ENCODE measurements at regions not wholly inside any gene's neighbourhood (a gene's known extent, or its start where the extent isn't known, plus 50 kb on each side); places are given as distances from the start of the nearest gene placed in this dataset.
"Not testable (repeated sequence)": the region's sequence is repeated elsewhere in the genome, so short reads cannot be mapped to it uniquely, and the experiment has no call there.

GRCh38 chrX:25442499-25442898 lies 426.7 kb upstream of the ARX start:
- TF ChIP-seq, protein P1, sequence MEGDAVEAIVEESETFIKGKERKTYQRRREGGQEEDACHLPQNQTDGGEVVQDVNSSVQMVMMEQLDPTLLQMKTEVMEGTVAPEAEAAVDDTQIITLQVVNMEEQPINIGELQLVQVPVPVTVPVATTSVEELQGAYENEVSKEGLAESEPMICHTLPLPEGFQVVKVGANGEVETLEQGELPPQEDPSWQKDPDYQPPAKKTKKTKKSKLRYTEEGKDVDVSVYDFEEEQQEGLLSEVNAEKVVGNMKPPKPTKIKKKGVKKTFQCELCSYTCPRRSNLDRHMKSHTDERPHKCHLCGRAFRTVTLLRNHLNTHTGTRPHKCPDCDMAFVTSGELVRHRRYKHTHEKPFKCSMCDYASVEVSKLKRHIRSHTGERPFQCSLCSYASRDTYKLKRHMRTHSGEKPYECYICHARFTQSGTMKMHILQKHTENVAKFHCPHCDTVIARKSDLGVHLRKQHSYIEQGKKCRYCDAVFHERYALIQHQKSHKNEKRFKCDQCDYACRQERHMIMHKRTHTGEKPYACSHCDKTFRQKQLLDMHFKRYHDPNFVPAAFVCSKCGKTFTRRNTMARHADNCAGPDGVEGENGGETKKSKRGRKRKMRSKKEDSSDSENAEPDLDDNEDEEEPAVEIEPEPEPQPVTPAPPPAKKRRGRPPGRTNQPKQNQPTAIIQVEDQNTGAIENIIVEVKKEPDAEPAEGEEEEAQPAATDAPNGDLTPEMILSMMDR (IDR thresholded peaks at IDR 0.05; ENCODE audit: poor library complexity, severe bottlenecking) = no peak
- DNase-seq (ENCODE audit: low spot score) (no peak), ATAC-seq (ENCODE audit: low read depth) (no peak)
- Histone ChIP-seq H3K27me3 (ENCODE audit: insufficient read depth, poor library complexity, severe bottlenecking) (no peaks in the 10 kb centered on the region), H3K36me3 (ENCODE audit: low read depth) (no peaks in the 10 kb centered on the region), H3K9me3 (ENCODE audit: severe bottlenecking) (no peaks in the 10 kb centered on the region), H3K4me3 (ENCODE audit: severe bottlenecking) (no peak overlapping the region), H3K27ac (ENCODE audit: poor library complexity, severe bottlenecking) (no peak overlapping the region), H3K4me1 (ENCODE audit: insufficient read depth, poor library complexity, severe bottlenecking) (no peaks in the 10 kb centered on the region)

- Histone ChIP-seq H3K9me3 (ENCODE audit: severe bottlenecking) (no peaks in the 10 kb centered on the region), H3K27ac (ENCODE audit: poor library complexity, severe bottlenecking) (no peak overlapping the region), H3K27me3 (ENCODE audit: insufficient read depth, poor library complexity, severe bottlenecking) (no peaks in the 10 kb centered on the region), H3K4me3 (ENCODE audit: severe bottlenecking) (no peak overlapping the region), H3K36me3 (ENCODE audit: low read depth) (no peaks in the 10 kb centered on the region), H3K4me1 (ENCODE audit: insufficient read depth, poor library complexity, severe bottlenecking) (no peaks in the 10 kb centered on the region)
- DNase-seq (ENCODE audit: low spot score) (no peak), ATAC-seq (ENCODE audit: low read depth) (no peak)
- TF ChIP-seq, protein P1 (IDR thresholded peaks at IDR 0.05; ENCODE audit: poor library complexity, severe bottlenecking) = no peak
These were observed 417.5 kb upstream of the ARX start for GRCh38 chrX:25433307-25433706.

DNA sequence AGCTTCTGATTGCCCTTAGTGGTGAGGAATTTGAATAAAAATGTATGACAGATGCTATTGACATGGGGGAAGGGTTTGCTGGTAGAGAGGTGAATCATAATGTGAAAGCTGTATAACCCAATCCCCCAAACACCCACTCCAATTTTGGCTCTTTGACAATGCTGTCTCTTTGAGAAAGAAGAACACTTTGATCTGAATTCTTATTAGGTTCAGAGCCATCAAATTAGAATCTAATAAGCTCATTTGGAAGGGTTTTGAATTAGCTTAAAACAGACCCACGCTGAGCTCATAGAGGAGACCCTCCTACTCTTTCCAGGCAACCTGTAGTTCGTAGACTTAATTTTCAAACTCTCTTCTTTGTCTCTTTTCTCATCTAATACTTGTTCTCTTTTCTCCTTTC lies 416.6 kb upstream of the ARX start:
- ATAC-seq (ENCODE audit: low read depth) = no peak
- Histone ChIP-seq H3K27ac (ENCODE audit: poor library complexity, severe bottlenecking) (no peak overlapping the region), H3K27me3 (ENCODE audit: insufficient read depth, poor library complexity, severe bottlenecking) (no peaks in the 10 kb centered on the region), H3K4me1 (ENCODE audit: insufficient read depth, poor library complexity, severe bottlenecking) (no peaks in the 10 kb centered on the region), H3K36me3 (ENCODE audit: low read depth) (no peaks in the 10 kb centered on the region), H3K4me3 (ENCODE audit: severe bottlenecking) (no peak overlapping the region), H3K9me3 (ENCODE audit: severe bottlenecking) (no peaks in the 10 kb centered on the region)
- TF ChIP-seq, protein P1 (IDR thresholded peaks at IDR 0.05; ENCODE audit: poor library complexity, severe bottlenecking) = no peak
- no peak for DNase-seq (ENCODE audit: low spot score)

DNA sequence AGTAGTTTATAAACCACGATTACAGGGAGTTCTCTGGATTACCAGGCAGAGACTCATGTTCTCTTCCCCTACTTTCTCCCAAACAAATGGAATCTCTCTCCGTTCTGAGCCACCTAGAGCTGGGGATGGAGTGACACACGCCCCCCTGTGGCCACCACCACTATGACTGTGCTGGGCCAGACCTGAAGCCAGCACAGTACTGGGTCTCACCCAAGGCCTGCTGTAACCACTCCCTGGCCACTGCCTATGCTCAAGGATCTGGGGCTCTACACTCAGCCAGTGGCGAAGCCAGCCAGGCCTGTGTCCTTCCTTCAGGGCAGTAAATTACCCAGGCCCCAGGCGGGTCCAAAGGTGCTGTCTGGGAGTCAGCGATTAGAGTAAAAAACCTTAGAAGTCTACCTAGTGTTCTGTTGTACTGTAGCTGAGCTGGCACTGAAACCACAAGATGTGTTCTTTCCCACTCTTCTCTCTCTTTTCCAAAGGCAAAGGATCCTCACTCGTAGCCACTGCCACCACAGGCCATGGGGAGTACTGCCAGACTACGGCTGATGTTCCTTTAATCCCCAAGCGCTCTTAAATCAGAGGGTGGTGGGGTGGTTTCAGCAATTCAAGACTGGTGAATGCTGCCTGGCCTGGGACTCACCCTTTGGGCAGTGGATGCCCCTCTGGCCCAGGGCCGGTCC lies 412.2 kb upstream of the ARX start:
- no peak for DNase-seq (ENCODE audit: low spot score)
- Histone ChIP-seq H3K4me1 (ENCODE audit: insufficient read depth, poor library complexity, severe bottlenecking) (no peaks in the 10 kb centered on the region), H3K4me3 (ENCODE audit: severe bottlenecking) (no peak overlapping the region), H3K9me3 (ENCODE audit: severe bottlenecking) (no peaks in the 10 kb centered on the region), H3K36me3 (ENCODE audit: low read depth) (no peaks in the 10 kb centered on the region), H3K27ac (ENCODE audit: poor library complexity, severe bottlenecking) (no peak overlapping the region), H3K27me3 (ENCODE audit: insufficient read depth, poor library complexity, severe bottlenecking) (no peaks in the 10 kb centered on the region)
- TF ChIP-seq, protein P1 (IDR thresholded peaks at IDR 0.05; ENCODE audit: poor library complexity, severe bottlenecking) = no peak
- no peak for ATAC-seq (ENCODE audit: low read depth)

DNA sequence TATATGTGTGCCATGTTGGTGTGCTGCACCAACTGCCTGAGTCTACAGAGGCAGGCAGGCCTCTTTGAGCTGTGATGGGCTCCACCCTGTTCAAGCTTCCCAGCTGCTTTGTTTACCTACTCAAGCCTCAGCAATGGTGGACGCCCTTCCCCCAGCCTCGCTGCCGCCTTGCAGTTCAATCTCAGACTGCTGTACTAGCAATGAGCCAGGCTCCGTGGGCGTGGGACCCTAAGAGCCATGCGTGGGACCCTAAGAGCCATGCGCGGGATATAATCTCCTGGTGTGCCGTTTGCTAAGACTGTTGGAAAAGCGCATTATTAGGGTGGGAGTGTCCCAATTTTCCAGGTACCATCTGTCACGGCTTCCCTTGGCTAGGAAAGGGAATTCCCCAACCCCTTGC lies 388.4 kb upstream of the ARX start:
- not testable (repeated sequence) for H3K4me3 ChIP-seq (ENCODE audit: severe bottlenecking); H3K27me3 ChIP-seq (ENCODE audit: insufficient read depth, poor library complexity, severe bottlenecking); H3K27ac ChIP-seq (ENCODE audit: poor library complexity, severe bottlenecking); DNase-seq (ENCODE audit: low spot score); H3K9me3 ChIP-seq (ENCODE audit: severe bottlenecking); H3K36me3 ChIP-seq (ENCODE audit: low read depth); ATAC-seq (ENCODE audit: low read depth); H3K4me1 ChIP-seq (ENCODE audit: insufficient read depth, poor library complexity, severe bottlenecking)
